GM13977 (cell line): ENCODE measurements at regions not wholly inside any gene's neighbourhood (a gene's known extent, or its start where the extent isn't known, plus 50 kb on each side); places are given as distances from the start of the nearest gene placed in this dataset.
"Not testable (repeated sequence)": the region's sequence is repeated elsewhere in the genome, so short reads cannot be mapped to it uniquely, and the experiment has no call there.

Source experiments
- DNase-seq: peaks from one replicate; pipeline ENCODE4 v3.0.0; 2012; ENCODE audit warnings: low spot score
- CTCF ChIP-seq: IDR thresholded peaks from 2 replicates; pipeline ENCODE4 v1.5.1; 2012; ENCODE audit warnings: mild to moderate bottlenecking, control low read depth; ENCODE audit not compliant: insufficient read depth; ENCODE audit errors: extremely low read depth, missing control alignments
- in situ Hi-C: fragments of 300-500 bp; cut with MboI; formaldehyde crosslinking; loops from one replicate; pipeline ENCODE4 v1.12.0; 2022; ENCODE audit warnings: low sequenced_read_pairs, low pct_unique_long_range_greater_than_20kb, mixed read lengths, inconsistent platforms; ENCODE audit not compliant: unreplicated experiment

- no peak for TF ChIP-seq CTCF
- DNase-seq, result no peak
- in situ Hi-C loops, result no loop called here
These were observed 217.7 kb downstream of the DEPDC1B start for GRCh38 chr5:60482301-60482700.

GRCh38 chr5:60479542-60479941, 220.4 kb downstream of the DEPDC1B start:
- in situ Hi-C loops, result no loop called here
- DNase-seq, result no peak
- no peak for TF ChIP-seq CTCF

- DNase-seq, result no peak
- TF ChIP-seq CTCF, result no peak
- in situ Hi-C loops, result no loop called here
These were observed 222.1 kb downstream of the DEPDC1B start for GRCh38 chr5:60477849-60478248.

GRCh38 chr5:60473654-60474053, 226.3 kb downstream of the DEPDC1B start:
- DNase-seq, result no peak
- no peak for TF ChIP-seq CTCF

GRCh38 chr5:60473027-60473426, 226.9 kb downstream of the DEPDC1B start:
- in situ Hi-C loops, DNase-seq: not testable (repeated sequence)

More at GRCh38 chr5:60473654-60474053, 226.3 kb downstream of the DEPDC1B start:
- in situ Hi-C loops, result no loop called here

- no peak for DNase-seq
- in situ Hi-C loops, result no loop called here
- TF ChIP-seq CTCF, result no peak
These were observed 229.1 kb downstream of the DEPDC1B start for GRCh38 chr5:60470881-60471280.

- no peak for TF ChIP-seq CTCF
- no peak for DNase-seq
- in situ Hi-C loops, result no loop called here
These were observed 230.7 kb downstream of the DEPDC1B start for GRCh38 chr5:60469286-60469685.
